WERI-Rb-1 (cell line): ENCODE measurements at regions not wholly inside any gene's neighbourhood (a gene's known extent, or its start where the extent isn't known, plus 50 kb on each side); places are given as distances from the start of the nearest gene placed in this dataset.

Source experiments
- DNase-seq: peaks from one replicate; pipeline ENCODE4 v3.0.0-alpha.2; 2020
- H3K27ac ChIP-seq: fragments of 250-450 bp; sonication (Bioruptor Pico); 2 replicates; pipeline ENCODE4 v1.5.1; 2020; ENCODE audit warnings: mild to moderate bottlenecking, moderate library complexity
- H3K27me3 ChIP-seq: fragments of 250-450 bp; sonication (Bioruptor Pico); 2 replicates; pipeline ENCODE4 v1.5.1; 2021; ENCODE audit warnings: mild to moderate bottlenecking, low read depth, moderate library complexity; ENCODE audit not compliant: insufficient read depth, severe bottlenecking
- H3K36me3 ChIP-seq: fragments of 250-450 bp; sonication (Bioruptor Pico); 2 replicates; pipeline ENCODE4 v1.5.1; 2020; ENCODE audit warnings: mild to moderate bottlenecking, moderate library complexity
- H3K4me3 ChIP-seq: 2 replicates; pipeline ENCODE4 v1.5.1; 2011; ENCODE audit warnings: low read depth, mild to moderate bottlenecking, control low read depth, low read length
- H3K9me3 ChIP-seq: fragments of 250-450 bp; sonication (Bioruptor Pico); 2 replicates; pipeline ENCODE4 v1.5.1; 2021; ENCODE audit warnings: mild to moderate bottlenecking, moderate library complexity; ENCODE audit not compliant: severe bottlenecking
- CTCF ChIP-seq: IDR thresholded peaks from 2 replicates; pipeline ENCODE4 v1.5.1; 2011; ENCODE audit warnings: low read depth, mild to moderate bottlenecking, control low read depth, inconsistent platforms, low read length

DNA sequence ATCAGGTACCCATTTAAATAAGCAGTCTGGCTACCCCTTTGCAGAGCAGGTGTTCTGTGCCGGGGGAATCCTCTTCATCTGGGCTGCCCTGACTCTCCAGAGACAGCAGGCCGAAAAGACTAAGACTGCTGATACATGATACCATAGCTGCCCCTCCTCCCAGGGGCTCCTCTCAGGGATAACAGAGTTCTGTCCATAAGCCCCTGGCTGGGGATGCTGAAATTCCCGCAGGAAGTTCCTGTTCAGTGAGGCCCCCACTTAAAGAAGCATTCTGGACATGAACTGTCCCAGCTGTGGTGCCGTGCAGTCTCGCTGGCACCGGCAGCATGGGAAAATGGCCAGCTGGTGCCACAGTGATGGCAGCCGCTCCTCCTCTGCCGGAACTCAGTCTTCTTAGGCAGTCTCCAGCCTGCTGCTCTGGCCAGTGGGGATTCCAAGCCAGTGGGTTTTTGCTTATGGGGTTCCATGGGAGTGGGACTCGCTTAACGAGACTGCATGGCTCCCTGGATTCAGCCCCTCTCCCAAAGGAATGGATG lies 1026.2 kb downstream of the NAALADL2 start:
- H3K27me3 ChIP-seq, result no peaks in the 10 kb centered on the region
- H3K4me3 ChIP-seq, result no peak overlapping the region
- no peaks in the 10 kb centered on the region for H3K9me3 ChIP-seq

GRCh38 chr3:175879417-175879816 lies 1020.3 kb downstream of the NAALADL2 start:
- DNase-seq, result no peak
- Histone ChIP-seq H3K4me3 (no peak overlapping the region), H3K27ac (no peak overlapping the region), H3K27me3 (no peaks in the 10 kb centered on the region), H3K9me3 (no peaks in the 10 kb centered on the region), H3K36me3 (no peaks in the 10 kb centered on the region)
- TF ChIP-seq CTCF, result no peak

More for the DNA sequence above, 1026.2 kb downstream of the NAALADL2 start:
- Histone ChIP-seq H3K36me3 (no peaks in the 10 kb centered on the region), H3K27ac (no peak overlapping the region)
- TF ChIP-seq CTCF, result no peak
- DNase-seq, result peak; percentile 29

DNA sequence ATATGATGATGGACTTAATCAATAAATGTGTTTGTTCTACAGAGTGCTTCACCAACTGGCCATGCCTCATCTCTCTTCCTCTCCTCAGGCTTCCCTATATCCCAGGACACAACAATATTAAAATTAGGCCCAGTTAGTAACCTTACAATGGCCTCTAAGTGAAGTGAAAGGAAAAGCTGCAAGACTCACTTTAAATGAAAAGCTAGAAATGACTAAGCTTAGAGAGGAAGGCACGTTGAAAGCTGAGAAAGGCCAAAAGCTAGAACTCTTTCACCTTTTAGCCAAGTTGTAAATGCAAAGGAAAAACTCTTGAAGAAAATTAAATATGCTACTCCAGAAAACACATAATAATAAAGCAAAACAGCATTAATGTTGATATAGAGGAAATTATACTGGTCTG lies 1010.3 kb downstream of the NAALADL2 start:
- Histone ChIP-seq H3K9me3 (no peaks in the 10 kb centered on the region), H3K27ac (no peak overlapping the region), H3K36me3 (no peaks in the 10 kb centered on the region), H3K4me3 (no peak overlapping the region), H3K27me3 (no peaks in the 10 kb centered on the region)
- DNase-seq, result no peak
- no peak for TF ChIP-seq CTCF

DNA sequence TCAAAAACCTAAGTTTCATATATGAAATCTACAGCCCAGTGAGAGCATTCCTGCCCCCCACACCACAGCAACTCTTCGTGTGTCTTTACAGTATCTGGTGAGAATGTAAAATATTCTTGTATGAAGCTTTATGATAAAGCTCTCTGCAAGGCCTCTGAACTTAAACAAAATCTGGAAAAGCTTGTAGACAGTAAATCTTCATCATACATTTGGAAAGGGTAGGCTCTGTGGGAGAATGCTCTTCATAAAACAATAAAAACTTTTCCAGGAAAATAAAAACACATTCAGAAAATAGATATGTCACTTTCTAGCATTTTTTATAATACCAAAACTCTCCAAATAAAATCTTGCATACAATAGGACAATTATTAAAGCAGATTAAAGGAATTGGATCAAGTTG lies 1009.5 kb downstream of the NAALADL2 start:
- no peak overlapping the region for H3K4me3 ChIP-seq
- no peak overlapping the region for H3K27ac ChIP-seq
- no peaks in the 10 kb centered on the region for H3K9me3 ChIP-seq
- H3K36me3 ChIP-seq, result no peaks in the 10 kb centered on the region
- no peaks in the 10 kb centered on the region for H3K27me3 ChIP-seq
- DNase-seq, result no peak
- TF ChIP-seq CTCF, result no peak

DNA sequence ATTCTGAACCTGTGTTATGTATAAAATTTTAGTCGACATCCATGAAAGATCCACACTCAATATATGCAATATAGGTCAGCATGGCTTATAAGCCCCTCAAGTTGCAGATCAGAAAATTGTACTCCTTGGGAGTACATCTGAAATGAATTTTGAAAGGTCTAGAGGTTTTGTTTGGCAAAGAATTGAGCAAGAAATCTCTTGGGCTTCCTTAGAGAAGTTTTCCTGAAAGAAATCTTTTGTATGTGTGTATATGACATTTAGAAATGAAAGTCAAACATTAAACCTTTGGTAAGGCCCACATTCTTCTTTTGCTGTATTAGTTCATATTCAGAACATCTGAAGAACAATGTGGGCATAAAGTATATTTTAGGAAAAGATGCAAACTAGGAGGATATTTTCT lies 1006.6 kb downstream of the NAALADL2 start:
- no peak for TF ChIP-seq CTCF
- H3K27ac ChIP-seq, result no peak overlapping the region
- H3K4me3 ChIP-seq, result no peak overlapping the region
- H3K9me3 ChIP-seq, result no peaks in the 10 kb centered on the region
- H3K36me3 ChIP-seq, result no peaks in the 10 kb centered on the region
- DNase-seq, result no peak
- no peaks in the 10 kb centered on the region for H3K27me3 ChIP-seq

- no peak for TF ChIP-seq CTCF
- no peak overlapping the region for H3K27ac ChIP-seq
Measured at GRCh38 chr3:175861916-175862315, 1002.8 kb downstream of the NAALADL2 start.

More at GRCh38 chr3:175861916-175862315, 1002.8 kb downstream of the NAALADL2 start:
- H3K27me3 ChIP-seq, result no peaks in the 10 kb centered on the region
- DNase-seq, result no peak
- H3K9me3 ChIP-seq, result no peaks in the 10 kb centered on the region
- H3K36me3 ChIP-seq, result no peaks in the 10 kb centered on the region
- H3K4me3 ChIP-seq, result no peak overlapping the region
